ENCODE measurements at regions not wholly inside any gene's neighbourhood (a gene's known extent, or its start where the extent isn't known, plus 50 kb on each side); places are given as distances from the start of the nearest gene placed in this dataset.
"Not testable (repeated sequence)": the region's sequence is repeated elsewhere in the genome, so short reads cannot be mapped to it uniquely, and the experiment has no call there.

DNA sequence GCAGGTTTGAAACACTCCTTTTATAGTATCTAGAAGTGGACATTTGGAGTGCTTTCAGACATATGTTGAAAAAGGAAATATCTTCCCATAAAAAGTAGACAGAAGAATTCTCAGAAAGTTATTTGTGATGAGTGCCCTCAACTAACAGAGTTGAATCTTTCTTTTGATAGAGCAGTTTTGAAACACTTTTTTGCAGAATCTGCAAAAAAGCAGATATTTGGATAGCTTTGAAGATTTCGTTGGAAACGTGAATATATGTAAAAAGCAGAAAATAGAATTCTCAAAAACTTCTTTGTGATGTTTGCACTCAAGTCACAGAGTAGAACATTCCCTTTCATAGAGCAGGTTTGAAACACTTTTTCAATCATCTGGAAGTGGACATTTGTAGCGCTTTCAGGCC, 676.4 kb upstream of the ZNF337 start:
- DNase-seq (ENCODE audit: extremely low read depth, low read depth, low spot score) = not testable (repeated sequence)

- no peak for DNase-seq (ENCODE audit: extremely low read depth, low read depth, low spot score)
Measured at GRCh38 chr20:26354511-26354910, 657.9 kb upstream of the ZNF337 start.

GRCh38 chr20:26347396-26347795, 650.7 kb upstream of the ZNF337 start:
- DNase-seq (ENCODE audit: extremely low read depth, low read depth, low spot score) = no peak

- DNase-seq (ENCODE audit: extremely low read depth, low read depth, low spot score) = not testable (repeated sequence)
Measured at GRCh38 chr20:26340460-26341065, 643.9 kb upstream of the ZNF337 start.

DNA sequence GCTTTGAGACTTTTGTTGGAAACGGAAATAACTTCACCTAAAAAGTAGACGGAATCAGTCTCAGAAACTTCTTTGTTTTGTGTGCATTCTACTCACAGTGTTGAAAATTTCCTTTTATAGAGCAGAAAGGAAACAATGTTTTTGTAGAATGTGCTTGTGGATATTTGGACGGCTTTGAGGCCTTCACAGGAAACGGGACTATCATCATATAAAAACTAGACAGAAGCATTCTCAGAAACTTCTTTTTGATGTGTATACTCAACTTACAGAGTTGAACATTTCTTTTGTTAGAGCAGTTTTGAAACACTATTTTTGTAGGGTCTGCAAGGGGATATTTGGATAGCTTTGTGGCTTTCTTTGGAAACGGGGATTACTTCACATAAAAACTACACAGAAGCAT, 627.5 kb upstream of the ZNF337 start:
- no peak for DNase-seq (ENCODE audit: extremely low read depth, low read depth, low spot score)

DNA sequence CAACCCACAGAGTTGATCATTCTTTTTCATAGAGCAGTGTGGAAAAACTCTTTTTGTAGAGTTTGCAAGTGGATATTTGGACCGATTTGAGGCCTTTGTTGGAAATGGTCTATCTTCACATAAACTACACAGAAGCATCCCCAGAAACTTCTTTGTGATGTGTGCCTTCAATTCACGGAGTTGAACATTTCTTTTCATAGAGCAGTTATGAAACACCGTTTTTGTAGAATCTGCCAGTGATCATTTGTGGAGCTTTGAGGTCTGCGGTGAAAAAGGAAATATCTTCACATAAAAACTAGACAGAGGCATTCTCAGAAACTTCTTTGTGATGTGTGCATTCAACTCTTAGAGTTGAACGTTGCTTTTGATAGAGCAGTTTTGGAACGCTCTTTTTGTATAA, 618.4 kb upstream of the ZNF337 start:
- DNase-seq (ENCODE audit: extremely low read depth, low read depth, low spot score) = no peak

- DNase-seq (ENCODE audit: extremely low read depth, low read depth, low spot score) = not testable (repeated sequence)
Measured at GRCh38 chr20:26309720-26310119, 613.1 kb upstream of the ZNF337 start.

GRCh38 chr20:26308961-26309360, 612.3 kb upstream of the ZNF337 start:
- DNase-seq (ENCODE audit: extremely low read depth, low read depth, low spot score) = no peak

DNA sequence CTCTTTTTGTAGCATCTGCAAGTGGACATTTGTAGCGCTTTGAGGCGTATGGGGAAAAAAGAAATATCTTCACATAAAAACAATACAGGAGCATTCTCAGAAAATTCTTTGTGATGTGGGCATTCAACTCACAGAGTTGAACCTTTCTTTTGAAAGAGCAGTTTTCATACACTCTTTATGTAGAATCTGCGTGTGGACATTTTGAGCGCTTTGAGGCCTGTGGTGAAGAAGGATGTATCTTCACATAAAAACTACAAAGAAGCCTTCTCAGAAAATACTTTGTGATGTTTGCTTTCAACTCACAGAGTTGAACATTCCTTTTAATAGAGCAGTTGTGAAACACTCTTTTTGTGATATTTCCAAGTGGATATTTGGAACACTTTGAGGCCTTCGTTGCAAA, 598.4 kb upstream of the ZNF337 start:
- no peak for DNase-seq (ENCODE audit: extremely low read depth, low read depth, low spot score)

GRCh38 chr20:26288379-26289061, 591.9 kb upstream of the ZNF337 start:
- not testable (repeated sequence) for DNase-seq (ENCODE audit: extremely low read depth, low read depth, low spot score)

DNA sequence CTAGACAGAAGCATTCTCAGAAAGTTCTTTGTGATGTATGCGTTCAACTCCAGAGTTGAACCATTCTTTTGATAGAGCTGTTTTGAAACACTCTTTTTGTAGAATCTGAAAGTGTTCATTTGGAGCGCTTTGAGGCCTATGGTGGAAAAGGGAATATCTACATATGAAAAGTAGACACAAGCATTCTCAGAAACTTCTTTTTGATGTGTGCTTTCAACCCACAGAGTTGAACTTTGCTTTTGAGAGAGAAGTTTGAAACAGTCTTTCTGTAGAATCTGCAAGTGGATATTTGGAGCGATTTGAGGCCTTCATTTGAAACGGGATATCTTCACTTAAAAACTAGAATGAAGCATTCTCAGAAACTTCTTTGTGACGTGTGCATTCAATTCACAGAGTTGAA, 582.6 kb upstream of the ZNF337 start:
- DNase-seq (ENCODE audit: extremely low read depth, low read depth, low spot score) = no peak

- DNase-seq (ENCODE audit: extremely low read depth, low read depth, low spot score) = no peak
Measured at GRCh38 chr20:26277339-26277738, 580.7 kb upstream of the ZNF337 start.

DNA sequence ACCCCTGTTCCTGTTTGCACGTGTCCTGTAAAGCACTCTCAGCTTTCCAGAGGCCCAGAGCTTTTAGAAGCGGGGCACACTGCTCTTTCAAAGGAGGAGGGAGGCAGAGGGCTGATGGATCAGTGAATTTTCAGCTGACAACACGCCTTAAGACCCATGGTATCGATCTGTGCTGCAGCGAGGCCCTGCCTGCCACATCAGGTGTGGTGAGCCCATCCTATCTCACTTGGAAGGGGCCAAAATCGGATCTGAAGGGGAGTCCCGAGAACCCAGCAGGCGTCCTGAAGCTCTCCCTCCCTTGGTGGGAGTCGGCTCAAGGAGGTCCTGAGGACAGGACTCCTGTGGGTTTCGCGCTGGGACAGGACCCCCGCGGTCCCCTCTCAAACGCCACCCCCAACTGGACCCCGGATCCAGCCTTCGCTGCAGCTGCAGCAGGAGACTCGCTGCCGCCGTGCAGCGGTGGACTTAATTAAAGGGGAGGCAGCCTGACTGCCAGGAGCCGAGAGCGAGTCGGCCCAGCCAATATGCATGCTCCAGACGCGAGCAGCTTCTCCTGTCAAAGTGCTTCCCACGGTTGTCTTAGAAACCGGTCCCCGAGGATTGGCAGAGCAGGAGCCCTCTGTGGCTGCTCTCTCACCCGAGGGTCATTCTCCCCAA, 580.0 kb upstream of the ZNF337 start:
- no peak for DNase-seq (ENCODE audit: extremely low read depth, low read depth, low spot score)

DNA sequence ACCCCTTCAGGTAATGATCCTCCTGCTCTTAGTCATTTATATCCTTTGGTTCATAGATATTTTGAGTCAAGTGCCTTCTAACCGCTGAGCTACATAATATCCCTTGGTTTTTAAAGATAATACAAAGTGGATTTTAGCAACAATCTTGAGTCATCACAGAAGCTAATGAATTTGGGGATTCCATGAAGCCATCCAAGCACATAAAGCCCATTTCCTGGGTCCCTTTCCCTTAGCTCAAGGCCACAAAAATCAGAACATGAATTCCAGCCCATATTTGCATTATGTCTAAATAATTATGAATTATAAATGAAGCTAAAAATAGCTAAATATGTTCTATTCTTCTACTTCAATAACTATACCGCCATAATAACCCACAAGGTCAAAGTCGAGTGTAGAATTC, 572.1 kb upstream of the ZNF337 start:
- not testable (repeated sequence) for DNase-seq (ENCODE audit: extremely low read depth, low read depth, low spot score)

DNA sequence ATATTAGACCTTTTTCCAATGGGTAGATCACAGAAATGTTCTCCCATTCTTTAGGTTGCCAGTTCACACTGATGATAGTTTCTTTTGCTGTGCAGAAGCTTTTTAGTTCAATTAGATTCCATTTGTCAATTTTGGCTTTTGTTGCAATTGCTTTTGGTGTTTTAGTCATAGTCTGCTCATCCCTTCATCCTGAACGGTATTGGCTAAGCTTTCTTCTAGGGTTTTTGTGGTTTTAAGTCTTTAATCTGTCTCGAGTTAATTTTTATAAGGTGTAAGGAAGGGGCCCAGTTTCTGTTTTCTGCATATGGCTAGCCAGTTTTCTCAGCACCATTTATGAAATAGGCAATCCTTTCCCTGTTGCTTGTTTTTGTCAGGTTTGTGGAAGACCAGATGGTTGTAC, 564.3 kb upstream of the ZNF337 start:
- not testable (repeated sequence) for DNase-seq (ENCODE audit: extremely low read depth, low read depth, low spot score)

- DNase-seq (ENCODE audit: extremely low read depth, low read depth, low spot score) = not testable (repeated sequence)
Measured at GRCh38 chr20:26252311-26252975, 555.8 kb upstream of the ZNF337 start.

DNA sequence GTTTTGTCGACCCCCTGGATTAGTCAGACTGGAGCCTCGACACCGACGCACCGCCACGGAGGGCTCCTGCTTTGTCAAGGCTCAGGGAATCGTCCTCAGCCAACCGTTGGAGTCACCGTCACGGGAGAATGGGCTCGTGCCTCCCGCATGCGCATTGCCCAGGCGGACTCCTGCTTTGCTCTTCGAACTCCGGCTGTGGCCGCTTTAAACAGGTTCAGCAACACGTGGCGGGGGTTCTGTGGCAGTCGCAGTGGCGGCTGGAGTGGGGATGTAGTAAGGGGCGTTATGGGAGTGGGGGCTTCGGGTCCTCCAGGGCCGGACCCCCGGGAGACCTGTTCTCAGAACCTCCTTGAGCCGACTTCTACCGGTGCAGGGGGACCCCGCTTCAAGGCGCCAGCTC, 554.7 kb upstream of the ZNF337 start:
- DNase-seq (ENCODE audit: extremely low read depth, low read depth, low spot score) = not testable (repeated sequence)

DNA sequence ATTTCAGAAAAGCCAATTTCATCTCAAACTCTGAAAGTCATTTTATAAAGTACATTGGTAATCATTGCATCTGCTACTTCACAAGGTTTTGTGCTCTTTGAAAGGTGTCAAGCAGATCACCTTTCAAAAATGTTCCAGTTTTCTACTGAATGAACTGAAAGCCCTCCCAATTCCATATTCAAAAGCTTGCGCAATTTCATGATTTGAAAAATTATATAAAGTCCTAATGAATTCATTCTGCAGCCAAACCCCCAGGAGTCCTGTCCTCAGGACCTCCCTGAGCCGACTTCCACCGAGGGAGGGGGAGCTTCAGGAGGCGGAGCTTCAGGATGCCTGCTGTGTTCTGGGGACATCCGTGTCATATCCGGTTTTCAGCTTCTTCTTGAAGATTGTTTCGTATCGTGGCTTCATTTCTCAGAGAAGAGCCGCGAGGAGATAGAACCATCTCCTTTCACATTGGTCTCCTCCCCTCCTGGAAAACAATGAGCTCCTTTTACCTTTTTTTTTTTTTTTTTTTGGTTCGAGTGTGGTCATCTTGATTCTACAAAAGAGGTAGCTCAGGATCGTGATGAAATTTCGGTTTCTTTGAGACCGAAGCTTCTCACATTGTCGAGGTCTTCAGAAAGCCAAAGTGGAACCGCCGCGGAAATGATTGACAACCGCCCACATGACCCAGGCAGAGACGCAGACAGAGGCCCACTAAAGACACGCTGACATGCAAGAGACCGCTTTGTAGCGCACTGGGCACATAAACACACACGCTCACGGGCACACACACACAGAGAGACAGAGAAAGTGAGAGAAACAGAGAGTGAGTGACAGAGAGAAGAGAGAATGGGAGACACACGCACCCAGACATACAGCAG, 553.8 kb upstream of the ZNF337 start:
- DNase-seq (ENCODE audit: extremely low read depth, low read depth, low spot score) = not testable (repeated sequence)

- no peak for DNase-seq (ENCODE audit: extremely low read depth, low read depth, low spot score)
Measured at GRCh38 chr20:26243731-26244130, 547.1 kb upstream of the ZNF337 start.

DNA sequence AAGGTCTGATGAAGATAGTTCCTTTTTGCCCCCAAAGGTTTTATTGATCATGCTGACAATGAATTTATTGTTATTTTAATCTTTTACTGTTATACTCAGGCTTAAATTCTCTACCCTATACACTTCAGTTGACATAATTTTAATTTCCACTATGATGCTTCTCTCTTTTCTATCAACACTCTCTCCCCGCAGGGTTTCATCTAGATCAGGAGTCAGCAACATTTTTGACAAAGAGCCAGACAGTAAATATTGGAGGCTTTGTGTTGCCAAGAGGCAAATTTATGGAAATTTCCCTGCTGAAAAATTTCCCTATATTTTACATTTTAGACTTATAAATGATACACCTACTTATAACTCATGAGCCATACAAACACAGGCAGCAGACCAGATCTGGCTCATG, 524.0 kb upstream of the ZNF337 start:
- DNase-seq (ENCODE audit: extremely low read depth, low read depth, low spot score) = not testable (repeated sequence)

- not testable (repeated sequence) for DNase-seq (ENCODE audit: extremely low read depth, low read depth, low spot score)
Measured at GRCh38 chr20:26219546-26219945, 522.9 kb upstream of the ZNF337 start.
